ENCODE measurements at regions not wholly inside any gene's neighbourhood (a gene's known extent, or its start where the extent isn't known, plus 50 kb on each side); places are given as distances from the start of the nearest gene placed in this dataset.

DNA sequence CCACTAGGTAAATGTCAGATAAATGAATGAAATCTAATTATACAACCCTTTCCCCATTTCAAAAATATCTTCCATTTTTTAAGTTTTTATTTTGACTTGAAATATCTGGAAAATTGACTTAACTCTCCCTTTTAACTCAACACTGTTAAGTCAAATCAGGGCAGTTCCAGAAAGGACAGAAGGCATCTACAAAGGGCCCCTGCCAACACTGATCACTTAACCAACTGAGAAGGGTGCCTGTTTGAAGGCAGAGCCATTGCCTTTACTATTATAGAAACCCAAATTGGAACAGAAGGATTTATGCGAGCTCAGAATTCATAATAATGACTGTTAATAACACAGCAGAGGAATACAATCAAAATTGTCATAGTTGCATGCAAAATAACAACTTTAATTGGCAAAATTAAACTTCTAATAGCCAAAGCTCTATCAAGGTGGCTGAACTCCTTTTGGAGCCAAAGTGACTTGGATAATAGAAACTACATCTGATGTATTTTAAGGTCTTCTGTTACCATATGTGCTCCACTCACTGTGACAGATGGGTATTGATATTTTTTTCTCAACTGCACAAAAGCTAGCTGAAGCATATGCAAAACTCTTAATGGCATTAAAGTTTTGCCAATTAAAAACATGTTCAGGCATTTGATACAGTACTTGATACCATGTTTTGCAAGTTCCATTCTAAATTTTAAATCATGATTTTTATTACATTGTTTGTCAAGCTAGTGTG is 383.8 kb downstream of the NOVA1 start:
- no peak for DNase-seq (ENCODE audit: low read depth in 1 of 2, low spot score in 1 of 2)
- H3K27ac ChIP-seq (replicated peaks): no peak overlapping the region

GRCh38 chr14:26209699-26210098 is 388.1 kb downstream of the NOVA1 start:
- H3K27me3 ChIP-seq (ENCODE audit: insufficient read depth, poor library complexity, severe bottlenecking): peaks cover 21% of the 10 kb centered on the region
- no peak overlapping the region for H3K27ac ChIP-seq (replicated peaks)
- no peak for DNase-seq (ENCODE audit: low read depth in 1 of 2, low spot score in 1 of 2)
- no peak overlapping the region for H3K4me3 ChIP-seq (replicated peaks; ENCODE audit: insufficient read depth, low read length)
- no peak for TF ChIP-seq CTCF (IDR thresholded peaks at IDR 0.05; ENCODE audit: insufficient read depth, low read length)
- no peak for TF ChIP-seq REST (IDR thresholded peaks at IDR 0.05; ENCODE audit: insufficient replicate concordance, low read depth)
- no peak for TF ChIP-seq POLR2AphosphoS5 (IDR thresholded peaks at IDR 0.05; ENCODE audit: low read depth)
- no peak for TF ChIP-seq GABPA (IDR thresholded peaks at IDR 0.05; ENCODE audit: low read depth)
- no peak for TF ChIP-seq SPI1 (IDR thresholded peaks at IDR 0.05; ENCODE audit: borderline replicate concordance, low read depth)

More for the DNA sequence above, 383.8 kb downstream of the NOVA1 start:
- no peak for TF ChIP-seq POLR2AphosphoS5 (IDR thresholded peaks at IDR 0.05; ENCODE audit: low read depth)
- Histone ChIP-seq H3K27me3 (ENCODE audit: insufficient read depth, poor library complexity, severe bottlenecking) (peaks cover 2% of the 10 kb centered on the region), H3K4me3 (replicated peaks; ENCODE audit: insufficient read depth, low read length) (no peak overlapping the region)

- Histone ChIP-seq H3K27me3 (ENCODE audit: insufficient read depth, poor library complexity, severe bottlenecking) (peaks cover 27% of the 10 kb centered on the region), H3K4me3 (replicated peaks; ENCODE audit: insufficient read depth, low read length) (no peak overlapping the region), H3K27ac (replicated peaks) (no peak overlapping the region)
- no peak for DNase-seq (ENCODE audit: low read depth in 1 of 2, low spot score in 1 of 2)
- TF ChIP-seq REST (IDR thresholded peaks at IDR 0.05; ENCODE audit: insufficient replicate concordance, low read depth): no peak
- TF ChIP-seq GABPA (IDR thresholded peaks at IDR 0.05; ENCODE audit: low read depth): no peak
- no peak for TF ChIP-seq SPI1 (IDR thresholded peaks at IDR 0.05; ENCODE audit: borderline replicate concordance, low read depth)
- no peak for TF ChIP-seq CTCF (IDR thresholded peaks at IDR 0.05; ENCODE audit: insufficient read depth, low read length)
- TF ChIP-seq POLR2AphosphoS5 (IDR thresholded peaks at IDR 0.05; ENCODE audit: low read depth): no peak
Measured at GRCh38 chr14:26206640-26207039, 391.2 kb downstream of the NOVA1 start.

DNA sequence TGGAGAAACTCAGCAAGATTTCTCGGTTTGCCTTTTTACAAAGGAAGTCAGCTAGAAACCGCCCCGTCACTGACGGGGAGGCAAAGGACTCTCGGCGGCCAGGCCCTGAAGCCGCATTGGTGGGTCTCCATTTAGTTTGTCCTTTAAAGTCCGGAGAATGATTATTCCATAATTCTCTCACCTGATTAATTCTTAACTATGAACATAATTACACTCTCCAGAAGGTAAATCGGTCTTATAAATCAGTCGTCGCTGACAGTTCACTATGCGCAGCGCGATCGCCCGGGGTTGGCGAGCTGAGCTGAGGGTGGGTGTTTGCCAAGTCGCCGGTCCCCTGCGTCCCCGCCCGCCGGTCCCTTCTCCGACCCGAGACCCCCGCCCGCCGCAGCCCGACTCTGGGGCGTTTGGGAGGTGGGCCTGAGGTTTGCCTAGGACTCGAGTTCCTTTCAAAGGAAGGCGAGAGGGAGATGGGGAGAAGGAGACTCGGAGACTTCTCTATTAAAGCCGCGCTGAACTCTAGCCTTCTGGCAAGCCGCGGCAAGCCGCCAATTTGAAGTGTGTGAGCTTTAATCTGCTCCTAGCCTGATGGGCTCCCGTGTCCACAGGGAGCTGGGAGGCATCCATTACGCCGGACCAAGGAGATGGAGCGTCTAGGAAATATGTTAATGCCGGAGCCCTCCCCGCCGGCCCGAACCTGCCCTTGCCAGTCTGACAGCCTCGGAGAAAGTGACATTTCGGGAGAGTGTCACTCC is 392.9 kb downstream of the NOVA1 start:
- H3K4me3 ChIP-seq (replicated peaks; ENCODE audit: insufficient read depth, low read length): no peak overlapping the region
- DNase-seq (ENCODE audit: low read depth in 1 of 2, low spot score in 1 of 2): no peak
- TF ChIP-seq CTCF (IDR thresholded peaks at IDR 0.05; ENCODE audit: insufficient read depth, low read length) (no peak), SPI1 (IDR thresholded peaks at IDR 0.05; ENCODE audit: borderline replicate concordance, low read depth) (no peak), REST (IDR thresholded peaks at IDR 0.05; ENCODE audit: insufficient replicate concordance, low read depth) (no peak), POLR2AphosphoS5 (IDR thresholded peaks at IDR 0.05; ENCODE audit: low read depth) (no peak), GABPA (IDR thresholded peaks at IDR 0.05; ENCODE audit: low read depth) (no peak)
- no peak overlapping the region for H3K27ac ChIP-seq (replicated peaks)
- H3K27me3 ChIP-seq (ENCODE audit: insufficient read depth, poor library complexity, severe bottlenecking): peaks cover 32% of the 10 kb centered on the region
